CD4-positive, alpha-beta T cell treated with Interleukin-10 for 1 hour (primary cell): ENCODE measurements at regions not wholly inside any gene's neighbourhood (a gene's known extent, or its start where the extent isn't known, plus 50 kb on each side); places are given as distances from the start of the nearest gene placed in this dataset.

Experiments
- DNase-seq: peaks from one replicate; pipeline ENCODE4 v3.0.0-alpha.2; 2020

GRCh38 chr10:123415523-123415922 lies 250.6 kb upstream of the GPR26 start:
- DNase-seq, result no peak

DNA sequence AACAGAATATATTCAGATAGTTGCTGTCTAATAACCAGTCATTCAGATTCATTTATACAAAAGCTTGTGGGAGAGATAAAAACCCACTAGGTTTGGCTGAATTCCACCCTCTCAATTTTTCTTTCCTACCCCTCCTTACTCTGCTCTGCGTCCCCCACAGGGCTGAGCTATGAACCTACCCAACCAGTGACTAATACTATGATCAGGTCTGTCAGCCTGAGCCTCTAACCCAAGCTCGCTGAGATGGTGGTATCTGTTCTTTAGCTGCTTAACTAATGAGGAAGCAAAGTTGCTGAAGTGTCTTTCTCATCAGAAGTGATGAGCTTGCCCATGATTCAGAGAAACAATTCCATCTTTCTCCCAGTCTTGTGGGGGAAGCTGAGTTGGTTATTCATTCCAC lies 248.7 kb upstream of the GPR26 start:
- DNase-seq, result no peak

GRCh38 chr10:123421461-123421860 lies 244.7 kb upstream of the GPR26 start:
- DNase-seq, result no peak

DNA sequence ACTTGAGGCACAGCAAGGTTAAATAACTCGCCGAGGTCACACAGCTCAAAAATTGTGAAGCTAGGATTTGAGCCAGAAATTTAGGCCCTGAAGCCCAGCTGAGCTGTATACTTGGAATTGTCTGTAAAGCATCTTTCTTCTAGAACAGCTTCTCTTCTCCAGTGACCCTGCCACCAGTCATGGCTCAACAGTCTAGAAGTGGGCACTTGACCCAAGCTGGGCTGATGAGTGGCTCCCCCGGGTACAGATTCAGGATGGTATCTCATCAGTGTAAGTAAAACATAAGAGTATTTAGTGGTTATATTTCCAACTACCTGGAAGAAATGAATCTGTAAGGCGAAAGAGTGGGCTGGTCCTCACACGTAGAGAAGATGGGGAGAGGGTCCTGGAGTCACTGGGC lies 243.9 kb upstream of the GPR26 start:
- no peak for DNase-seq

GRCh38 chr10:123424537-123424936 lies 241.6 kb upstream of the GPR26 start:
- DNase-seq, result no peak

- no peak for DNase-seq
Observed at GRCh38 chr10:123425680-123426079, 240.5 kb upstream of the GPR26 start.

- DNase-seq, result no peak
Observed at GRCh38 chr10:123427165-123427786, 238.9 kb upstream of the GPR26 start.

GRCh38 chr10:123428391-123428790 lies 237.8 kb upstream of the GPR26 start:
- no peak for DNase-seq

- DNase-seq, result no peak
Observed at GRCh38 chr10:123429706-123430221, 236.4 kb upstream of the GPR26 start.

DNA sequence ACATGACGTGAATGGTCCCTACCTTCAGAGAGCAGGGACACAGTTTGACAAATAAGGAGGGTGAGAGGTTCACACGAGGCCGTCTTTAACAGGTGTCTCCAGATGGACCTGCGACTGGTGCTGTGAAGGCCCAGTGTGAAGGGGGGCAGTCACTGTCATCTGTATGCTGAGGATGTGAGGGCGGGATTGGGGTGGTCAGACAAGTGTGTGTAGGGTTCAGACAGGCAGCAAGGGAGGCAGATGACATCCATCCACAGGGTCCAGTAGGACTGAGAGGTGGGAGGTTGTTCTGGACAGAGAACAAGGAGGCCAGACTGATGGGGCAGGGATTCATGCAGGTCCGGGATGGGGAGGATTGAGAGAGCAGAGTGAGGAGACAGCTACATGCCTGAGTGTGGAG lies 232.6 kb upstream of the GPR26 start:
- DNase-seq, result no peak

GRCh38 chr10:123434435-123435039 lies 231.6 kb upstream of the GPR26 start:
- DNase-seq, result no peak

- DNase-seq, result no peak
Observed at GRCh38 chr10:123442901-123443300, 223.3 kb upstream of the GPR26 start.

DNA sequence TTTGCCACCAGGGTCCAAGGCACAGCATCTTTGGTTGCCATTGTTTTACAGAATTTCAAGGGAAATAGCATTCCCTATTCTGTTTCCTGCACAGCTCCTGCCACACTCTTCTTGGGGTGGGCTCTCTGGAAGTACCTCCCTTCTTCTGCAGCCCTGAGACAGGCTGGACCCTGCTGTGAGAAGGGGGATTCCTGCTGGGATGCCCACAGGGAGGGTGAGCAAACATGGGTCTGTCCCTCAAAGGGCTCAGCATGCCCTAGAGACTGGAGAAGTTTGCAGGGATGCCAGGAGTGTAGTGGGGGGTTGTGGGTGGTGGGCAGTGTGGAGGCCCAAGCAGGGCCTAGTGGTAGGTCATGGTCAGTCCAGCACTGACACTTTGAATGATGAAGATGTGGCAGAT lies 222.2 kb upstream of the GPR26 start:
- no peak for DNase-seq

- no peak for DNase-seq
Observed at GRCh38 chr10:123445261-123445775, 220.8 kb upstream of the GPR26 start.

GRCh38 chr10:123446449-123447156 lies 219.6 kb upstream of the GPR26 start:
- no peak for DNase-seq

- no peak for DNase-seq
Observed at GRCh38 chr10:123449234-123449962, 216.8 kb upstream of the GPR26 start.

DNA sequence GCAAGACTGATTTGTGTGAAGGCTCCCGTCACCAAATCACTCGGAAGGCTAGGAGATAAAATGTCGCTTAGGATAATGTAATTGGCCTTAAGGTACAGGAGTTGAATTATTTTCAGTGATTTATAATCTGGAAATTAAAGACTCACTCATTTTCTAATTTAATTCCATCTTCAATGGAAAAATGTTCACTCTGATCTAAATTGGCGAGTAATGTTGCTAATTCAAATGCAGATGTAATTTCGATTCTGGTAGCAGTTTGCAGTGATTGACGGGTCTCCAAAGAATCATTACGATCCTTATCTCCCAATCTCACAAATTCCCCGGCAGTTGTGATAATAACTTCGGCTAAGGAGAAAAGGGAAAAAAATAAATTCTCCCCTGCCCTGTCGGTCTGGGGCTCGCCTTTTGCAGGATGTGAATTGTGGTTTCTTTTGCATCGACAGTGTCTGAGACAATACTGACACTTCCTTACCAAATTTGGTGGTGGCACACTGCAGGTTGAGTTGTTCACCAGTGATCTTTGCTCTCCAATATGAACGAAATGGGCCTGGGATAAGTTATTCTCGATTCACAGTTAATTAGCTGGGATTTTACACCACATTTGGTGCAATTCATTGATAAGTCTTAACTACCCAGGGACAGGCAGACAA lies 215.1 kb upstream of the GPR26 start:
- no peak for DNase-seq

DNA sequence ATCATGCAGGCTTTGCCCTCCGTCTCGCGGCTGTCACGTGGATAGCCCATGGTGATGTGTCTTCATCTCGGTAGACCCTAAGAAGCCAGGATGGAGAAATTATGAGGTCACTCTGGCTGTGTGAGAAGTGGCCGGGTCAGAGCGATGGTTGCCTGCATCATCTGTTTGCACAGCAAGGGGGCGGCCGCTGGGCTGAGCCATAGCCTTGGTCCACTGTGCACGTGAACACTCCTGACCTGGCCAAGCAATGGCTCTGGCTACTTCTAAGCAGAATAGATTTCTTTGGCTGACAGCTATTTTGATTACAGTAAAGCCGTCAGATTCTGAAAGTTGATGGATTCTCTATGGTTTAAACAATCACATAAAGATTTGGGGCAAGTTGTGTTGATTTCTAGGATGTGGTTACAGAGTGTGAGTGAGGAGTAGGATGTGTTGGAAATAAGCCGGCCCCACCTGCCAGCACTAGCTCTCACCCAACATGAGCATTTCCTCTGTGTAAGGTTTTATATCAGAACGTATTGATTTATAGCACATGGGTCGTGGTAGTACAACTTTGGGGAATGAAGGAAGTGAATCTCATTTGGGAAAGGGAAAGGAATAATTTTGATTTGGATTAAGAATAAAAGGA lies 214.4 kb upstream of the GPR26 start:
- no peak for DNase-seq

- no peak for DNase-seq
Observed at GRCh38 chr10:123454987-123455386, 211.2 kb upstream of the GPR26 start.

GRCh38 chr10:123455861-123456260 lies 210.3 kb upstream of the GPR26 start:
- no peak for DNase-seq

- DNase-seq, result no peak
Observed at GRCh38 chr10:123458933-123459332, 207.2 kb upstream of the GPR26 start.

DNA sequence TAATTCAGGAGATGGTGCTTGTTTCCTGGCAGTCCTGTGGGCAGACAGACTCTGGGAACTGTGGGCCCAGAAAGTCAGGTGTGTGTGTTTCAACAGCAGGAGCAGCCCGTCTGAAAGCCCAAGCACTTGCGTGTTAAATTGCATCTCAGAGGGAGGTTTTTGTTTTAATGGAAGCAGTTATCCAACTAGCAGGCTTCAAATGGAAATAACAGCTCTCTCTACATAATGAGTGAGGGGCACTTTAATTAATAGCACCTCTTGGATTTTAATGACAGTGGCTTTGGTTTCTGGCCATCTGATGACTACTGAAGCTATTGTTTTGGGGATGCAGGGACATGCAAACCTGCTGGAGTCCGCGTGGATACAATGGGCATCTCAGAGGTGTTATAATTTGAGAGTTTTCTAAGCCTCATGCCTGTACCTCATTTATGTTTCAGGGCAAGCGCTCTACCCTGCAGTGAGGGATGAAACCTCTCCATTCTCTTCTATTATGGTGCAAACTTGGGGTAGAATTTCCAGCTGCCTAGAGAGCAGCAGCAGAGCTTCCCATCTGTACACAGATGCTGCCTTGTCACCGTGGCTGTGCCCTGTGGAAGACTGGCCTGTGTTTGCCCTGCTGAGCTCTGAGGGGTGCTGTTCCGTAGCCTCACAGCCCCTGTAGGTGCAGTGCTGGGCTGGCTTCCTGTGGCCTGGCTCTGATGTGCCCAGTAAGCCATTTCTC lies 206.6 kb upstream of the GPR26 start:
- DNase-seq, result no peak
